ENCODE measurements at regions not wholly inside any gene's neighbourhood (a gene's known extent, or its start where the extent isn't known, plus 50 kb on each side); places are given as distances from the start of the nearest gene placed in this dataset.

DNA sequence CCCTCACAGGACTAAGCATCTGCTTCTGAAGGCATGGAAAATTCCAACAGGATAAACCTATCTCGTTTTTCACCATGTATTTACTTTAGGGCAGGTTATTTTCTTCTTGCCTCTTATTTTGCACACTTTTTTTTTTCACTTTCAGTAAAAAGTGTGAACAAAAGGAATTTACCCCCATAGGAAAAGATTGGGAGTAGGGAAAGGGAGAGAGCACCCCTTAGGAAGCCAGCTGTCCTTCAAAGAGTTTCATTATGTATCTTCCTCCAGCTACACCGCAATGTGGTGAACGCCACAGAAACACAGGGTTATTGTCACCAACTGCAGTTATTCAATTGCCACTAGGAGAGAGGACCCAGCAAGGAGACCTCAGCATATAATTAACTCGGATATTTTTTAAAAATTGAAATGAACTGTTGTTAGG is 286.2 kb upstream of the VRK2 start:
- Histone ChIP-seq H2AFZ (ENCODE audit: low read depth, low read length) (peak overlapping the region; percentile 85), H4K20me1 (replicated peaks; ENCODE audit: control insufficient read depth, extremely low read depth, insufficient read depth, low read length) (no peaks in the 10 kb centered on the region), H3K9ac (replicated peaks; ENCODE audit: extremely low read depth, insufficient read depth, low read length) (peak overlapping the region; percentile 33), H3K27me3 (ENCODE audit: control insufficient read depth in 2 of 2, insufficient read depth in 2 of 2, low read length in 2 of 2) (peaks cover 1 to 5% of the 10 kb centered on the region in 2 experiments), H3K9me3 (replicated peaks; ENCODE audit: control insufficient read depth, insufficient read depth, low read length) (no peaks in the 10 kb centered on the region), H3K9me1 (replicated peaks; ENCODE audit: control insufficient read depth, extremely low read depth, insufficient read depth, low read length) (no peaks in the 10 kb centered on the region), H3K79me2 (ENCODE audit: control insufficient read depth, insufficient read depth, low read length) (no peaks in the 10 kb centered on the region), H3K4me1 (ENCODE audit: control insufficient read depth, extremely low read depth, insufficient read depth, low read length) (peaks cover 4% of the 10 kb centered on the region), H3K4me3 (replicated peaks in 1 of 3; ENCODE audit: insufficient read depth in 1 of 3, low read depth in 1 of 3, low read length in 3 of 3) (peak overlapping the region in 1 of 3 experiments; percentile 23), H3K4me2 (ENCODE audit: insufficient read depth, low read length) (peak overlapping the region; percentile 80), H3K36me3 (ENCODE audit: control insufficient read depth in 2 of 2, extremely low read depth in 1 of 2, insufficient read depth in 2 of 2, low read length in 2 of 2) (no peaks in the 10 kb centered on the region), H3K27ac (ENCODE audit: insufficient read depth, low read depth, low read length) (no peak overlapping the region)
- DNase-seq (ENCODE audit: low read depth, low spot score), result no peak
- ChIA-PET CTCF (interaction anchor here (0.5 to 2.2 kb wide), 22 partner anchors 9 to 1111 kb away, joined by 3 to 67 read pairs (median 4); no protein-coding TSS in a partner anchor), POLR2A (no interaction called here)
- intact Hi-C loops (cut with micrococcal nuclease), result loop anchor here (1.0 kb wide), 4 partner anchors 146 to 921 kb away; no protein-coding TSS in a partner anchor
- no peak for FAIRE-seq
- TF ChIP-seq EZH2 (IDR thresholded peaks at IDR 0.05; ENCODE audit: borderline replicate concordance, low read depth, low read length, severe bottlenecking), result peak; percentile 38
- no peak for TF ChIP-seq CTCF (IDR thresholded peaks at IDR 0.05; ENCODE audit: extremely low read depth in 1 of 2, insufficient read depth in 1 of 2, low read depth in 1 of 2, low read length in 2 of 2)
- TF ChIP-seq MYC (IDR thresholded peaks at IDR 0.05; ENCODE audit: low read depth, low read length), result no peak
- BruUV-seq (replicated peaks), result no TSS peak
- dilution Hi-C loops (cut with MboI; ENCODE audit: extremely low pct_ligation_motif_present, low sequenced_read_pairs), result no loop called here

DNA sequence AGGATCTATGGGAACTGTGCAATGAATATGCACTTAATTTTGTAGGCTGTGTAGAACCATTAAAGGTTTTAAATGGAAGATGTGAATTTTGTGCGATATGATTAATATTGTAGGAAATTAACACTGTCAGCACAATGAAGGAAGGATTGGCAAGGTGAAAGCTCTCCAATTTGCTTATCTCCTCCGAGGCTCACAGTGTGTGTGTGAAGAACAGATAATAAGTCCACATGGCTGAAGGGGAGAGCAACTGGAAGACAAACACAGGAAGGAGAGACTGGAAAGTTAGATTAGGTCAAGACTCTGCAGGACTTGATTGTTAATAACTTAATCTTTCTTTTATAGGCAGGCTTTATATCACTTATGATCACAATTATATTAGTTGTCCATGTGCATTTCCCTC is 269.7 kb upstream of the VRK2 start:
- no TSS peak for BruUV-seq (replicated peaks)
- Histone ChIP-seq H3K9me3 (replicated peaks; ENCODE audit: control insufficient read depth, insufficient read depth, low read length) (no peaks in the 10 kb centered on the region), H3K36me3 (ENCODE audit: control insufficient read depth in 2 of 2, extremely low read depth in 1 of 2, insufficient read depth in 2 of 2, low read length in 2 of 2) (no peaks in the 10 kb centered on the region), H3K4me1 (ENCODE audit: control insufficient read depth, extremely low read depth, insufficient read depth, low read length) (no peaks in the 10 kb centered on the region), H3K79me2 (ENCODE audit: control insufficient read depth, insufficient read depth, low read length) (no peaks in the 10 kb centered on the region), H2AFZ (ENCODE audit: low read depth, low read length) (no peak overlapping the region), H3K27me3 (ENCODE audit: control insufficient read depth in 2 of 2, insufficient read depth in 2 of 2, low read length in 2 of 2) (no peaks in the 10 kb centered on the region), H4K20me1 (replicated peaks; ENCODE audit: control insufficient read depth, extremely low read depth, insufficient read depth, low read length) (no peaks in the 10 kb centered on the region), H3K4me2 (ENCODE audit: insufficient read depth, low read length) (no peak overlapping the region), H3K4me3 (replicated peaks in 1 of 3; ENCODE audit: insufficient read depth in 1 of 3, low read depth in 1 of 3, low read length in 3 of 3) (no peak overlapping the region), H3K9me1 (replicated peaks; ENCODE audit: control insufficient read depth, extremely low read depth, insufficient read depth, low read length) (no peaks in the 10 kb centered on the region), H3K27ac (ENCODE audit: insufficient read depth, low read depth, low read length) (no peak overlapping the region), H3K9ac (replicated peaks; ENCODE audit: extremely low read depth, insufficient read depth, low read length) (no peak overlapping the region)
- ChIA-PET CTCF (interaction anchor here (1.0 kb wide), 1 partner anchor 17 kb away, joined by 4 read pairs; no protein-coding TSS in a partner anchor), POLR2A (no interaction called here)
- FAIRE-seq (no peak), DNase-seq (ENCODE audit: low read depth, low spot score) (no peak)
- intact Hi-C loops (cut with micrococcal nuclease) (no loop called here), dilution Hi-C loops (cut with MboI; ENCODE audit: extremely low pct_ligation_motif_present, low sequenced_read_pairs) (no loop called here)
- no peak for TF ChIP-seq FOS (IDR thresholded peaks at IDR 0.05; ENCODE audit: borderline replicate concordance, insufficient read depth, low read length)
- no peak for TF ChIP-seq GATA2 (IDR thresholded peaks at IDR 0.05; ENCODE audit: insufficient read depth, insufficient read length, low read depth, low read length)
- TF ChIP-seq POLR2AphosphoS5 (IDR thresholded peaks at IDR 0.05; ENCODE audit: insufficient read depth, low read depth, low read length), result no peak
- no peak for TF ChIP-seq MAX (IDR thresholded peaks at IDR 0.05; ENCODE audit: insufficient read depth, insufficient read length)
- TF ChIP-seq JUN (IDR thresholded peaks at IDR 0.05; ENCODE audit: borderline replicate concordance, insufficient read depth, insufficient read length, low read depth), result no peak
- TF ChIP-seq EZH2 (IDR thresholded peaks at IDR 0.05; ENCODE audit: borderline replicate concordance, low read depth, low read length, severe bottlenecking), result no peak
- TF ChIP-seq POLR2A (IDR thresholded peaks at IDR 0.05; ENCODE audit: low read depth, low read length), result no peak
- no peak for TF ChIP-seq MYC (IDR thresholded peaks at IDR 0.05; ENCODE audit: low read depth, low read length)
- TF ChIP-seq CTCF (IDR thresholded peaks at IDR 0.05; ENCODE audit: extremely low read depth in 1 of 2, insufficient read depth in 1 of 2, low read depth in 1 of 2, low read length in 2 of 2), result no peak

All from endothelial cell of umbilical vein (primary cell).